ENCODE measurements at regions not wholly inside any gene's neighbourhood (a gene's known extent, or its start where the extent isn't known, plus 50 kb on each side); places are given as distances from the start of the nearest gene placed in this dataset.
A peak's percentile ranks its signal among the peaks of the same experiment; 100 is the strongest.

GRCh38 chr13:30114571-30115256 is 192.6 kb downstream of the KATNAL1 start:
- TF ChIP-seq EP300 (IDR thresholded peaks at IDR 0.05; ENCODE audit: low read depth) (no peak), CTCF (IDR thresholded peaks at IDR 0.05) (peak; percentile 84 to 95 (median 90))

All from transverse colon (tissue), 3 donors.